ENCODE measurements at regions not wholly inside any gene's neighbourhood (a gene's known extent, or its start where the extent isn't known, plus 50 kb on each side); places are given as distances from the start of the nearest gene placed in this dataset.

DNA sequence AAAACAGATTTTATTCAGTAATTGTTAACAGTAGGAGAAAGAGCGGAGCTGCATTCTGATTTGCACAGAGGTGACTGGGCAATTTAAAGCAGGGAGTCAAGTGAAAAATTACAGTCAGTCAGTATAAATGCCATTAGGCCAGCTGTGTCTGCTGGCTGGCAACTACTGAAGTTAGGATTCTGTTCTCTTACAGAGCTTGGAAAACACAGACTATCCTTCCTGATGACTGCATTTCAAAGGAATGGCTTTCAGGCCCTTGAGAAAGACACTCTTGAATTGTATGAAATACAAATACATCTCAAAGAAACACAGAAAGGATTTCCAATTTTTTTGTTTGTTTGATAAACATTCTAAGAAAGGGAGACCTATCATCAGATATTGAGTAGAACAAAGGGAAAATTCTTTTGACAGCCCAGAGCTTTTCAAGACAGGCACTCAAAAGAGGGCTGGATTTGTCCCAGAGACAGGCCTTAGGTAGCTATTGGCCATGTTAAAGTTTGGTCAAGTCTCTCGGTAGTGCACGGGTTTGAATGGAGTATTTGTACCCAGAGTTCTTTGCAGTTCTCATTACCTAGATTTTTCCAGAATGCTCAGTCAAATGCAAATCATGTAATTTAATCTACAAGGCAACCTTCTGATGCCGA is 551.2 kb upstream of the CCDC54 start:
- H3K9me3 Mint-ChIP-seq: no peaks in the 10 kb centered on the region
- ATAC-seq (ENCODE audit: low read depth): no peak
- H3K4me1 Mint-ChIP-seq: no peaks in the 10 kb centered on the region
- no peak overlapping the region for H3K27ac Mint-ChIP-seq
- no peaks in the 10 kb centered on the region for H3K27me3 Mint-ChIP-seq
- intact Hi-C loops (cut with micrococcal nuclease): no loop called here
- no peaks in the 10 kb centered on the region for H3K36me3 Mint-ChIP-seq (ENCODE audit: low read depth)
- TF ChIP-seq, protein P1, sequence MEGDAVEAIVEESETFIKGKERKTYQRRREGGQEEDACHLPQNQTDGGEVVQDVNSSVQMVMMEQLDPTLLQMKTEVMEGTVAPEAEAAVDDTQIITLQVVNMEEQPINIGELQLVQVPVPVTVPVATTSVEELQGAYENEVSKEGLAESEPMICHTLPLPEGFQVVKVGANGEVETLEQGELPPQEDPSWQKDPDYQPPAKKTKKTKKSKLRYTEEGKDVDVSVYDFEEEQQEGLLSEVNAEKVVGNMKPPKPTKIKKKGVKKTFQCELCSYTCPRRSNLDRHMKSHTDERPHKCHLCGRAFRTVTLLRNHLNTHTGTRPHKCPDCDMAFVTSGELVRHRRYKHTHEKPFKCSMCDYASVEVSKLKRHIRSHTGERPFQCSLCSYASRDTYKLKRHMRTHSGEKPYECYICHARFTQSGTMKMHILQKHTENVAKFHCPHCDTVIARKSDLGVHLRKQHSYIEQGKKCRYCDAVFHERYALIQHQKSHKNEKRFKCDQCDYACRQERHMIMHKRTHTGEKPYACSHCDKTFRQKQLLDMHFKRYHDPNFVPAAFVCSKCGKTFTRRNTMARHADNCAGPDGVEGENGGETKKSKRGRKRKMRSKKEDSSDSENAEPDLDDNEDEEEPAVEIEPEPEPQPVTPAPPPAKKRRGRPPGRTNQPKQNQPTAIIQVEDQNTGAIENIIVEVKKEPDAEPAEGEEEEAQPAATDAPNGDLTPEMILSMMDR (IDR thresholded peaks at IDR 0.05): no peak
- ChIA-PET POLR2A (no interaction called here), CTCF (interaction anchor here (1.3 kb wide), 1 partner anchor 239 kb away, joined by 3 read pairs; no protein-coding TSS in a partner anchor)
- H3K4me3 Mint-ChIP-seq: no peak overlapping the region
- no peak for DNase-seq

DNA sequence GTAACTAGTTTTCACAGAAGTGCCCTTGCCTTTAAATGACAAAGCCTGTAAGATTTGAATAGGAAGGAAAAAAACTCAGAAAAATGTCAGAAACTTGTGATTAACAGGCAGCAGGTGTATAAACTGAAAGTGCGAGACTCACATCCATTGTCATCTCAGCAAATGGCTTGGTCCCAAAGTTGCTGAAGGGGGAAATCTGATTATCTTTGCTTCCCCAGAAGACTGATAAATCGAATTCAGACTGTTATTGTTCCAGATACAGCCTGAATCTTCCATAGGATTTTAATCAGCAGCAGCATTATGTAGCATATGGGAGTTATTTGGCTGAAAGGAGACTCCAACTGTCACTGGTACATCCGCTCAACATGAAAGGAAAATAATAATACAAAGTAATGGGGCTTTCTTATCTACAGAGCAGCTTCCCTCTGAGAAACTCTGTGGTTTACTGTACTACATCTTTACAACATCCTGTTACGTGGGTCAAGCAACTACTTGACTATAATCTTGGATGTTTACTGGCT is 550.4 kb upstream of the CCDC54 start:
- ChIA-PET CTCF (interaction anchor here (1.3 kb wide), 1 partner anchor 238 kb away, joined by 3 read pairs; no protein-coding TSS in a partner anchor), POLR2A (no interaction called here)
- TF ChIP-seq, protein P1 (IDR thresholded peaks at IDR 0.05): no peak
- H3K27ac Mint-ChIP-seq: no peak overlapping the region
- no peaks in the 10 kb centered on the region for H3K36me3 Mint-ChIP-seq (ENCODE audit: low read depth)
- intact Hi-C loops (cut with micrococcal nuclease): no loop called here
- no peaks in the 10 kb centered on the region for H3K4me1 Mint-ChIP-seq
- no peaks in the 10 kb centered on the region for H3K27me3 Mint-ChIP-seq
- ATAC-seq (ENCODE audit: low read depth): no peak
- H3K4me3 Mint-ChIP-seq: no peak overlapping the region
- peaks cover 2% of the 10 kb centered on the region for H3K9me3 Mint-ChIP-seq
- DNase-seq: no peak

DNA sequence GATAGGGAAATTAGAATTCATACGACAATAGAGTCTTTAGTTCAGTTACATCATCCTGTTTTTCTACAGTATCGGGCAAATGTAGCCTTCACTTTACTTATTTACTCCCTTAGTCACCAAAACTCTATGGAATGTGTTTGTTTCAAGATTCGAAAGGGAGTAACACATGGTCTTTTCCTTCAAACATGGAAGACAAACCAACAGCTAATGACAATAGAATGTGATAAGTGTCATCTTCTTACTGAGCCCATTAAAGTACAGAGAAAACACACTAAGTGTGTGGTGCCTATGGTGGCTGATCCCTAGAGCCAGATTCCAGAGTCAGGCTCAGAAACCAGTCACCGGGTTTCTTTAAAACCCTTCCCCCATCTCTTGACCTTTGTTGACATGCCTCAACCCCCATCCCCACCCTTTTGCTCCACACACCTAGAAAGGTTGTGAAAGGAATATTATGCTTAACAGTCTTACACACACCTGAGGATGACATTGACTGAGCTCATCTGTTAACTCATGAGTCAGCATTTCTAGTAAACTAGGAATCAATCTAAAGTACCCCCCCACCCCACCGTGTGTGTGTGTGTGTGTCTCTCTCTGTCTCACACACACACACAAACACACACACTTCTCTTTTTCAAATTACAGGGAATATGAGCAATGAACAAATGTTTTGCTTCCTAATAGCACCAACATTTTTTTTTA is 549.6 kb upstream of the CCDC54 start:
- no peak overlapping the region for H3K27ac Mint-ChIP-seq
- TF ChIP-seq, protein P1 (IDR thresholded peaks at IDR 0.05): no peak
- intact Hi-C loops (cut with micrococcal nuclease): no loop called here
- H3K4me3 Mint-ChIP-seq: no peak overlapping the region
- ChIA-PET CTCF (no interaction called here), POLR2A (no interaction called here)
- no peaks in the 10 kb centered on the region for H3K4me1 Mint-ChIP-seq
- H3K27me3 Mint-ChIP-seq: no peaks in the 10 kb centered on the region
- H3K36me3 Mint-ChIP-seq (ENCODE audit: low read depth): no peaks in the 10 kb centered on the region
- H3K9me3 Mint-ChIP-seq: peaks cover 9% of the 10 kb centered on the region
- DNase-seq (no peak), ATAC-seq (ENCODE audit: low read depth) (no peak)

- Mint-ChIP-seq H3K27me3 (no peaks in the 10 kb centered on the region), H3K27ac (no peak overlapping the region), H3K36me3 (ENCODE audit: low read depth) (no peaks in the 10 kb centered on the region), H3K9me3 (peaks cover 11% of the 10 kb centered on the region), H3K4me1 (no peaks in the 10 kb centered on the region), H3K4me3 (no peak overlapping the region)
- ChIA-PET POLR2A (no interaction called here), CTCF (no interaction called here)
- intact Hi-C loops (cut with micrococcal nuclease): no loop called here
- DNase-seq (no peak), ATAC-seq (ENCODE audit: low read depth) (no peak)
- TF ChIP-seq, protein P1 (IDR thresholded peaks at IDR 0.05): no peak
Measured at GRCh38 chr3:106829206-106829605, 548.0 kb upstream of the CCDC54 start.

- no peaks in the 10 kb centered on the region for H3K4me1 Mint-ChIP-seq
- DNase-seq (no peak), ATAC-seq (ENCODE audit: low read depth) (no peak)
- ChIA-PET CTCF (no interaction called here), POLR2A (no interaction called here)
- H3K27me3 Mint-ChIP-seq: no peaks in the 10 kb centered on the region
- H3K9me3 Mint-ChIP-seq: peaks cover 11% of the 10 kb centered on the region
- no peak overlapping the region for H3K4me3 Mint-ChIP-seq
- TF ChIP-seq, protein P1 (IDR thresholded peaks at IDR 0.05): no peak
- H3K36me3 Mint-ChIP-seq (ENCODE audit: low read depth): no peaks in the 10 kb centered on the region
- no peak overlapping the region for H3K27ac Mint-ChIP-seq
- intact Hi-C loops (cut with micrococcal nuclease): no loop called here
Measured at GRCh38 chr3:106830334-106830733, 546.9 kb upstream of the CCDC54 start.

Data from activated B cell treated with CpG ODN at 0.5 μM for 24 hours (primary cell).